Lower leg skin (tissue), 3 donors: ENCODE measurements at regions not wholly inside any gene's neighbourhood (a gene's known extent, or its start where the extent isn't known, plus 50 kb on each side); places are given as distances from the start of the nearest gene placed in this dataset.

Experiments
- POLR2A ChIP-seq, 2 donors: fragments of 450-650 bp; IDR thresholded peaks; one replicate each; pipeline ENCODE4 v1.6.1; 2016 to 2017; ENCODE audit warnings: antibody characterized with exemption in 2 of 2, mild to moderate bottlenecking in 1 of 2, moderate library complexity in 1 of 2
- TF ChIP-seq, protein P1 (sequence below), 3 donors: fragments of 450-650 bp; IDR thresholded peaks; one replicate each; pipeline ENCODE4 v1.5.1; 2016; ENCODE audit warnings: antibody characterized with exemption in 3 of 3, mild to moderate bottlenecking in 3 of 3, moderate library complexity in 2 of 3

- TF ChIP-seq, protein P1, sequence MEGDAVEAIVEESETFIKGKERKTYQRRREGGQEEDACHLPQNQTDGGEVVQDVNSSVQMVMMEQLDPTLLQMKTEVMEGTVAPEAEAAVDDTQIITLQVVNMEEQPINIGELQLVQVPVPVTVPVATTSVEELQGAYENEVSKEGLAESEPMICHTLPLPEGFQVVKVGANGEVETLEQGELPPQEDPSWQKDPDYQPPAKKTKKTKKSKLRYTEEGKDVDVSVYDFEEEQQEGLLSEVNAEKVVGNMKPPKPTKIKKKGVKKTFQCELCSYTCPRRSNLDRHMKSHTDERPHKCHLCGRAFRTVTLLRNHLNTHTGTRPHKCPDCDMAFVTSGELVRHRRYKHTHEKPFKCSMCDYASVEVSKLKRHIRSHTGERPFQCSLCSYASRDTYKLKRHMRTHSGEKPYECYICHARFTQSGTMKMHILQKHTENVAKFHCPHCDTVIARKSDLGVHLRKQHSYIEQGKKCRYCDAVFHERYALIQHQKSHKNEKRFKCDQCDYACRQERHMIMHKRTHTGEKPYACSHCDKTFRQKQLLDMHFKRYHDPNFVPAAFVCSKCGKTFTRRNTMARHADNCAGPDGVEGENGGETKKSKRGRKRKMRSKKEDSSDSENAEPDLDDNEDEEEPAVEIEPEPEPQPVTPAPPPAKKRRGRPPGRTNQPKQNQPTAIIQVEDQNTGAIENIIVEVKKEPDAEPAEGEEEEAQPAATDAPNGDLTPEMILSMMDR (IDR thresholded peaks at IDR 0.05) = no peak
- TF ChIP-seq POLR2A (IDR thresholded peaks at IDR 0.05) = no peak
Observed at GRCh38 chr22:25281675-25282345, 62.4 kb downstream of the CRYBB2 start.
